Ishikawa (cell line): ENCODE measurements at regions not wholly inside any gene's neighbourhood (a gene's known extent, or its start where the extent isn't known, plus 50 kb on each side); places are given as distances from the start of the nearest gene placed in this dataset.

Source experiments
- RAD21 ChIP-seq: IDR thresholded peaks from 2 replicates; pipeline ENCODE4 v1.6.1; 2012; ENCODE audit warnings: low read depth
- TCF12 ChIP-seq: IDR thresholded peaks from 2 replicates; pipeline ENCODE4 v1.6.1; 2012; ENCODE audit warnings: low read depth

- TF ChIP-seq TCF12 (no peak), RAD21 (peak; percentile 74)
Observed at GRCh38 chr15:94670438-94671034, 439.2 kb downstream of the MCTP2 start.
